NCI-H2107 treated with DMSO at 0.1 percent for 48 hours (cell line): ENCODE measurements at regions not wholly inside any gene's neighbourhood (a gene's known extent, or its start where the extent isn't known, plus 50 kb on each side); places are given as distances from the start of the nearest gene placed in this dataset.

Experiments used
- DNase-seq: peaks from one replicate; lab custom pipeline; 2025; ENCODE audit not compliant: unreplicated experiment; lab: John Stamatoyannopoulos, UW

- no peak for DNase-seq
Measured at GRCh38 chr5:155068616-155069100, 55.1 kb downstream of the KIF4B start.

GRCh38 chr5:155069961-155070360 lies 56.4 kb downstream of the KIF4B start:
- DNase-seq: no peak

- no peak for DNase-seq
Measured at GRCh38 chr5:155070781-155071180, 57.2 kb downstream of the KIF4B start.

- no peak for DNase-seq
Measured at GRCh38 chr5:155076379-155076778, 62.8 kb downstream of the KIF4B start.

GRCh38 chr5:155079698-155080097 lies 66.1 kb downstream of the KIF4B start:
- DNase-seq: no peak

GRCh38 chr5:155080721-155081120 lies 67.2 kb downstream of the KIF4B start:
- DNase-seq: no peak

GRCh38 chr5:155081618-155082017 lies 68.1 kb downstream of the KIF4B start:
- no peak for DNase-seq

- DNase-seq: no peak
Measured at GRCh38 chr5:155082401-155082800, 68.8 kb downstream of the KIF4B start.

GRCh38 chr5:155085282-155085989 lies 71.9 kb downstream of the KIF4B start:
- DNase-seq: no peak

GRCh38 chr5:155087036-155087435 lies 73.5 kb downstream of the KIF4B start:
- no peak for DNase-seq

GRCh38 chr5:155088811-155089210 lies 75.3 kb downstream of the KIF4B start:
- DNase-seq: no peak

GRCh38 chr5:155089643-155090042 lies 76.1 kb downstream of the KIF4B start:
- no peak for DNase-seq

GRCh38 chr5:155091063-155091648 lies 77.6 kb downstream of the KIF4B start:
- DNase-seq: no peak

GRCh38 chr5:155091768-155092717 lies 78.5 kb downstream of the KIF4B start:
- no peak for DNase-seq

- no peak for DNase-seq
Measured at GRCh38 chr5:155094455-155094854, 80.9 kb downstream of the KIF4B start.

GRCh38 chr5:155097995-155098394 lies 84.4 kb downstream of the KIF4B start:
- no peak for DNase-seq

- DNase-seq: no peak
Measured at GRCh38 chr5:155098433-155098832, 84.9 kb downstream of the KIF4B start.

GRCh38 chr5:155101697-155102096 lies 88.1 kb downstream of the KIF4B start:
- no peak for DNase-seq

GRCh38 chr5:155103146-155103545 lies 89.6 kb downstream of the KIF4B start:
- DNase-seq: no peak

- DNase-seq: no peak
Measured at GRCh38 chr5:155104441-155104840, 90.9 kb downstream of the KIF4B start.

- no peak for DNase-seq
Measured at GRCh38 chr5:155106221-155106620, 92.7 kb downstream of the KIF4B start.

- no peak for DNase-seq
Measured at GRCh38 chr5:155113888-155114287, 100.3 kb downstream of the KIF4B start.
